Activated effector memory CD4-positive, alpha-beta T cell treated with Interleukin-2 at 50 U/mL for 16 hours (primary cell): ENCODE measurements at regions not wholly inside any gene's neighbourhood (a gene's known extent, or its start where the extent isn't known, plus 50 kb on each side); places are given as distances from the start of the nearest gene placed in this dataset.

ENCODE experiments used
- DNase-seq: peaks from one replicate; pipeline ENCODE4 v3.0.0-alpha.2; 2020

- DNase-seq = no peak
Measured at GRCh38 chr11:80163441-80163840, 722.6 kb upstream of the TENM4 start.

GRCh38 chr11:80163011-80163410, 722.2 kb upstream of the TENM4 start:
- DNase-seq = no peak

GRCh38 chr11:80162387-80162786, 721.6 kb upstream of the TENM4 start:
- no peak for DNase-seq

- no peak for DNase-seq
Measured at GRCh38 chr11:80157447-80157846, 716.6 kb upstream of the TENM4 start.

- DNase-seq = no peak
Measured at GRCh38 chr11:80156062-80156461, 715.2 kb upstream of the TENM4 start.

GRCh38 chr11:80155412-80156017, 714.7 kb upstream of the TENM4 start:
- no peak for DNase-seq

GRCh38 chr11:80146232-80146631, 705.4 kb upstream of the TENM4 start:
- no peak for DNase-seq

- DNase-seq = no peak
Measured at GRCh38 chr11:80144897-80145594, 704.2 kb upstream of the TENM4 start.

GRCh38 chr11:80136991-80137390, 696.2 kb upstream of the TENM4 start:
- no peak for DNase-seq

GRCh38 chr11:80129396-80129795, 688.6 kb upstream of the TENM4 start:
- no peak for DNase-seq

- DNase-seq = no peak
Measured at GRCh38 chr11:80122211-80122610, 681.4 kb upstream of the TENM4 start.

- no peak for DNase-seq
Measured at GRCh38 chr11:80118073-80118472, 677.2 kb upstream of the TENM4 start.

- no peak for DNase-seq
Measured at GRCh38 chr11:80116796-80117195, 676.0 kb upstream of the TENM4 start.

GRCh38 chr11:80109652-80110051, 668.8 kb upstream of the TENM4 start:
- no peak for DNase-seq

GRCh38 chr11:80109031-80109430, 668.2 kb upstream of the TENM4 start:
- no peak for DNase-seq

GRCh38 chr11:80107415-80107814, 666.6 kb upstream of the TENM4 start:
- no peak for DNase-seq

- DNase-seq = no peak
Measured at GRCh38 chr11:80104191-80104590, 663.4 kb upstream of the TENM4 start.

- DNase-seq = no peak
Measured at GRCh38 chr11:80103142-80103859, 662.5 kb upstream of the TENM4 start.

- DNase-seq = no peak
Measured at GRCh38 chr11:80097146-80097545, 656.3 kb upstream of the TENM4 start.

- DNase-seq = no peak
Measured at GRCh38 chr11:80096736-80097135, 655.9 kb upstream of the TENM4 start.

- DNase-seq = no peak
Measured at GRCh38 chr11:80086496-80087055, 645.7 kb upstream of the TENM4 start.

- no peak for DNase-seq
Measured at GRCh38 chr11:80085563-80085962, 644.7 kb upstream of the TENM4 start.

- no peak for DNase-seq
Measured at GRCh38 chr11:80084608-80085007, 643.8 kb upstream of the TENM4 start.

- no peak for DNase-seq
Measured at GRCh38 chr11:80083531-80083951, 642.7 kb upstream of the TENM4 start.
